ENCODE measurements at regions not wholly inside any gene's neighbourhood (a gene's known extent, or its start where the extent isn't known, plus 50 kb on each side); places are given as distances from the start of the nearest gene placed in this dataset.

DNA sequence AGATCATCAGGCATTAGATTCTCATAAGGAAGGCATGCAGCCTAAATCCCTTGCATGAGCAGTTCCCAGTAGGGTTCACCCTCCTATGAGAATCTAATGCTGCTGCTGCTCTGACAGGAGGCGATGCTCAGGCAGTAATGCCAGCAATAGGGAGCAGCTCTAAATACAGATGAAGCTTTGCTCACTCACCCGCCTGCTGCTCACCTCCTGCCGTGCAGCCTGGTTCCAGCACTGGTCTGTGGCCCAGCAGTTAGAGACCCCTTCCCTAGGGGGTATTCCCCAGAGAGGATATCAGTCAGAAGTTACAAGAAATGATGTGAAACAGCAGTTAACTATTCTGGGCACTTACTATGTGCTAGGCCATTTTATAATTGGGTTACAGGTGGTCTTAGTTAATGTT is 226.0 kb downstream of the KCNJ3 start:
- no peak for DNase-seq (ENCODE audit: low read depth, low spot score)

DNA sequence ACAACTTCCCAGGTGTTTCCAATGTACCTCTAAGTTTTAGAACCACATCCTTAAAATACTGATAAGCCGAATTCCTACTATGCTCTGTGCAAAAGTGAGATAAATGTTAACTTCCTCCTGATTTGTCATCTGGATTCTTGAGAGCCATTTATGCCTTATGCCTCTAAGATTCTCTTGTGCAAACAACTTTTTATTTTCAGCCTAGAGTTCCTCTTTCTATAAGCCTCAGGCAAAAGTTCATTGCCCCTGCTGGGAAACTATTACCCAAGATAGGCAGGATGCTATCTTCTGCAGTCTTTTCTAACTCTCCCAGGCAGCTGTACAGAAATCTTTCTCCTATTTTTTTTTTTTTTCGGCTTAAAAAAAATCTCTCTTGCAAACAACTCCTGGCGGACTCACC is 216.1 kb downstream of the KCNJ3 start:
- DNase-seq (ENCODE audit: low read depth, low spot score), result no peak

DNA sequence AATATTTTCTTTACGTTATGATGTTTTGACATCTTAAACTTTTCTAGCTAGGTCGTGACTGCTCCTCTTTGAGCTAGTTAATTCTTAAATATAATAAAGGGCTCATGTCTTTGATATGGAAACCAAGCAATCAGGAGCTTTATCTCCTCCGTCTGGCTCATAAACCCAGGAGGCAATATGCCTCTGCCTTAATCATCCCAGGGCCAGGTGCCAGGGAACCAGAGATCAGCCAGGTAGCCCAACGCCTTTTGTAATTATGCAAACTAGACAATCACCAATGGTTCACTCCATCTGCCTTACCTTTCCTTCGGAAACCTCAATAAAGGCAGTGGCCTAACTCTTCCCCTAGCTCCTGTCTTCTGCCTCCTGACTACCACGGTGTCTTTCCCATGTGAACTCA is 213.7 kb downstream of the KCNJ3 start:
- no peak for DNase-seq (ENCODE audit: low read depth, low spot score)

DNA sequence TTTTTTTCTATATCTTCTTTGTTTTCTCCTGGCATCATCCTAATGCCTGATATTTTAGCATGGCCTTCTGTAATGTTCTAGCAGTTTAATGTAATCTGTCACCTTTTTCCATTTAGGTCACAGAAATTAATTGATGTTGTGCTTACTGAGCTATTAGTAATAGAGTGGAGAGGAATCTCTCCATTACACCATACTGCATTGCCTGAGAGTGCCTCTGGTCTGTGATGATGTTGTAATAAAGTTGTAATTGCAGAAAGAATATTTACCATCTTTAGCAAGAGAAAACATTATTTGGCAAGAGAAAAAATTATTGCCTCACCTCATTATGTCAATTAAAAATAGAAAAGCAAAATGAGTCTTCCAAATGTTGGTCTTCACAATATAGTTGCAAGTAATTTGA is 213.2 kb downstream of the KCNJ3 start:
- DNase-seq (ENCODE audit: low read depth, low spot score), result no peak

DNA sequence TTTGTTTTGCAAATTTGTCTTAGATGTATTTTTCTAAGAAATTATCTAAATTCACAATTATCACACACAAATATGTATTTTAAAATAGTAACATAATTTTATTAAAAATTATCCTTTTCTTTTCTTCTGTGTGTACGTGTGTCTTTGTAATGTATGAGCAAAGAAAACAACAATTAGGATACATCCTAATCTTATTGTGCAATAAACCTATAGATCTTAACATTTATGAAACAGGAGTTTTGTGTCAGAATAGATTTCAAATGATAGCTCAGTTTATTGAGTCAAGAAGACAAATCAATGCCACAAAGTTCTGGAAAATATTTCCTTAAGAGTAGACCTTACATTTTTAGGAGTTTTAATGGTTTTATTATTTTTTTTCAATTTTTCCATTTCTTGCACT is 212.2 kb downstream of the KCNJ3 start:
- DNase-seq (ENCODE audit: low read depth, low spot score), result no peak

DNA sequence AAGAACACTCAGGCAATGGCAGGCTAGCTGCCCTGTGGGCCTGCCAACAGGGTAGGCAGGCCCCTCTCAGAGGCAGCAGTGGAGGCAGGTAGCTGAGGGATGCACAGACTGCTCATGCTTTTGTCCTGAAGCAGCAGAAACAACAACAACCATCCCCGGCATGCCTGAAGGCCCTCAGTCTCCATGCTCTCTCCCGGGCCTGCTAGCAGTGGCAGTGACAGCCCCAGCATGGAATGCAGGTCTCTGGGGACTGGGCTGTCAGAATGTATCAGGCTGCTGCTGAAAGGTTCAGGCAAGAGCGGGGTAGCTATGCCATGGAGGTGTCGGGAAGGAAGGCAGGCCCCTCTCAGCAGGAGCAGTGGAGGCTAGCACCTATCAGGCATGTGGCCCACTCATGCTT is 209.8 kb downstream of the KCNJ3 start:
- no peak for DNase-seq (ENCODE audit: low read depth, low spot score)
